H1 (cell line): ENCODE measurements at regions not wholly inside any gene's neighbourhood (a gene's known extent, or its start where the extent isn't known, plus 50 kb on each side); places are given as distances from the start of the nearest gene placed in this dataset.

Source experiments
- ASH2L ChIP-seq: fragments of 200-600, 300-600 bp; sonication (generic); IDR thresholded peaks from one replicate; pipeline ENCODE4 v1.7.1; 2017; ENCODE audit warnings: low read length
- CEBPB ChIP-seq: IDR thresholded peaks from 2 replicates; pipeline ENCODE4 v1.6.1; 2012; ENCODE audit warnings: low read depth, low read length
- NRF1 ChIP-seq: IDR thresholded peaks from 2 replicates; pipeline ENCODE4 v1.6.1; 2011; ENCODE audit warnings: mild to moderate bottlenecking, low read depth, low read length, improper control_type of control experiment
- RBBP5 ChIP-seq: IDR thresholded peaks from 2 replicates; pipeline ENCODE4 v1.7.1; 2012; ENCODE audit warnings: low read depth, mild to moderate bottlenecking, inconsistent platforms, low read length, moderate library complexity, borderline replicate concordance

GRCh38 chr10:3477683-3478082, 305.1 kb upstream of the PITRM1 start (continued):
- TF ChIP-seq NRF1 (no peak), ASH2L (no peak), RBBP5 (no peak), CEBPB (no peak)
- TF ChIP-seq, all 59 proteins: peak for 0
